SK-N-SH (cell line): ENCODE measurements at regions not wholly inside any gene's neighbourhood (a gene's known extent, or its start where the extent isn't known, plus 50 kb on each side); places are given as distances from the start of the nearest gene placed in this dataset.

Source experiments
- GABPA ChIP-seq: IDR thresholded peaks from 2 replicates; pipeline ENCODE4 v1.4.0; 2012; ENCODE audit warnings: low read depth, mild to moderate bottlenecking
- RAD21 ChIP-seq: IDR thresholded peaks from 2 replicates; pipeline ENCODE4 v1.6.1; 2012; ENCODE audit warnings: mild to moderate bottlenecking, low read length

GRCh38 chr4:60016971-60017370, 1183.2 kb upstream of the ADGRL3 start:
- TF ChIP-seq GABPA, result no peak
- no peak for TF ChIP-seq RAD21
